ENCODE measurements at regions not wholly inside any gene's neighbourhood (a gene's known extent, or its start where the extent isn't known, plus 50 kb on each side); places are given as distances from the start of the nearest gene placed in this dataset.

GRCh38 chr12:65656156-65656882 is 168.0 kb upstream of the HMGA2 start:
- Histone ChIP-seq H3K9me3 (no peaks in the 10 kb centered on the region), H3K4me3 (no peak overlapping the region), H3K36me3 (no peaks in the 10 kb centered on the region), H3K27me3 (no peaks in the 10 kb centered on the region), H3K4me1 (no peaks in the 10 kb centered on the region), H3K27ac (no peak overlapping the region)
- TF ChIP-seq CTCF (IDR thresholded peaks at IDR 0.05) (no peak), POLR2AphosphoS5 (IDR thresholded peaks at IDR 0.05) (no peak), POLR2A (IDR thresholded peaks at IDR 0.05) (no peak)
- intact Hi-C loops (cut with DNase I; ENCODE audit: low total_unique reads) = no loop called here
- DNase-seq (ENCODE audit: low spot score in 2 of 2) = no peak

- no peak overlapping the region for H3K4me3 ChIP-seq
- no peak for DNase-seq (ENCODE audit: low spot score in 2 of 2)
- no peaks in the 10 kb centered on the region for H3K4me1 ChIP-seq
- H3K9me3 ChIP-seq = no peaks in the 10 kb centered on the region
- intact Hi-C loops (cut with DNase I; ENCODE audit: low total_unique reads) = no loop called here
- no peak for TF ChIP-seq POLR2A (IDR thresholded peaks at IDR 0.05)
- no peak for TF ChIP-seq POLR2AphosphoS5 (IDR thresholded peaks at IDR 0.05)
- TF ChIP-seq CTCF (IDR thresholded peaks at IDR 0.05) = no peak
- no peaks in the 10 kb centered on the region for H3K27me3 ChIP-seq
- H3K36me3 ChIP-seq = no peaks in the 10 kb centered on the region
- H3K27ac ChIP-seq = no peak overlapping the region
Observed at GRCh38 chr12:65656891-65657351, 167.4 kb upstream of the HMGA2 start.

- Histone ChIP-seq H3K27me3 (no peaks in the 10 kb centered on the region), H3K4me1 (no peaks in the 10 kb centered on the region), H3K9me3 (no peaks in the 10 kb centered on the region), H3K4me3 (no peak overlapping the region), H3K36me3 (no peaks in the 10 kb centered on the region), H3K27ac (no peak overlapping the region)
- intact Hi-C loops (cut with DNase I; ENCODE audit: low total_unique reads) = no loop called here
- no peak for DNase-seq (ENCODE audit: low spot score in 2 of 2)
- TF ChIP-seq CTCF (IDR thresholded peaks at IDR 0.05) (no peak), POLR2AphosphoS5 (IDR thresholded peaks at IDR 0.05) (no peak), POLR2A (IDR thresholded peaks at IDR 0.05) (no peak)
Observed at GRCh38 chr12:65657635-65658034, 166.6 kb upstream of the HMGA2 start.

- H3K27ac ChIP-seq = no peak overlapping the region
- TF ChIP-seq POLR2AphosphoS5 (IDR thresholded peaks at IDR 0.05) = no peak
- no peak for TF ChIP-seq POLR2A (IDR thresholded peaks at IDR 0.05)
- TF ChIP-seq CTCF (IDR thresholded peaks at IDR 0.05) = no peak
- DNase-seq (ENCODE audit: low spot score in 2 of 2) = no peak
- intact Hi-C loops (cut with DNase I; ENCODE audit: low total_unique reads) = no loop called here
- no peaks in the 10 kb centered on the region for H3K27me3 ChIP-seq
- no peaks in the 10 kb centered on the region for H3K9me3 ChIP-seq
- H3K36me3 ChIP-seq = no peaks in the 10 kb centered on the region
- H3K4me3 ChIP-seq = no peak overlapping the region
- H3K4me1 ChIP-seq = no peaks in the 10 kb centered on the region
Observed at GRCh38 chr12:65658360-65658759, 165.9 kb upstream of the HMGA2 start.

GRCh38 chr12:65659681-65660080 is 164.6 kb upstream of the HMGA2 start:
- TF ChIP-seq CTCF (IDR thresholded peaks at IDR 0.05) = no peak
- intact Hi-C loops (cut with DNase I; ENCODE audit: low total_unique reads) = no loop called here
- no peak for DNase-seq (ENCODE audit: low spot score in 2 of 2)
- H3K4me3 ChIP-seq = no peak overlapping the region
- no peaks in the 10 kb centered on the region for H3K36me3 ChIP-seq
- H3K4me1 ChIP-seq = no peaks in the 10 kb centered on the region
- no peaks in the 10 kb centered on the region for H3K27me3 ChIP-seq
- no peak overlapping the region for H3K27ac ChIP-seq
- no peaks in the 10 kb centered on the region for H3K9me3 ChIP-seq
